ENCODE measurements at regions not wholly inside any gene's neighbourhood (a gene's known extent, or its start where the extent isn't known, plus 50 kb on each side); places are given as distances from the start of the nearest gene placed in this dataset.

GRCh38 chr2:129437725-129438124 lies 541.7 kb upstream of the RAB6C start:
- no peak for TF ChIP-seq POLR2A (IDR thresholded peaks at IDR 0.05; ENCODE audit: low read depth, low read length)
- TF ChIP-seq POLR2AphosphoS5 (IDR thresholded peaks at IDR 0.05; ENCODE audit: low read depth, low read length) = no peak
- no peak for TF ChIP-seq TAF1 (IDR thresholded peaks at IDR 0.05; ENCODE audit: low read depth, low read length)
- no peak for TF ChIP-seq SPI1 (IDR thresholded peaks at IDR 0.05; ENCODE audit: low read depth, low read length)
- no peak for TF ChIP-seq POU2F2 (IDR thresholded peaks at IDR 0.05; ENCODE audit: low read depth, low read length)
